Ovary (tissue), 3 donors: ENCODE measurements at regions not wholly inside any gene's neighbourhood (a gene's known extent, or its start where the extent isn't known, plus 50 kb on each side); places are given as distances from the start of the nearest gene placed in this dataset.

ENCODE experiments used
- EP300 ChIP-seq: sonication (generic); formaldehyde crosslinking; IDR thresholded peaks from one replicate; pipeline ENCODE4 v1.6.1; 2017; ENCODE audit warnings: antibody characterized with exemption
- POLR2A ChIP-seq: fragments of 450-650 bp; IDR thresholded peaks from one replicate; pipeline ENCODE4 v1.6.1; 2017; ENCODE audit warnings: antibody characterized with exemption, mild to moderate bottlenecking, moderate library complexity
- TF ChIP-seq, protein P1 (sequence below), 3 donors: fragments of 450-650 bp in 2 of 3; fragments of 200-600 bp in 1 of 3; IDR thresholded peaks; one replicate each; pipeline versions ENCODE4 v1.5.1 to v1.8.0; 2016 to 2022; ENCODE audit warnings: antibody characterized with exemption in 3 of 3, mild to moderate bottlenecking in 1 of 3
- donor health status: DM: no; HTN: no; CAD: no.

DNA sequence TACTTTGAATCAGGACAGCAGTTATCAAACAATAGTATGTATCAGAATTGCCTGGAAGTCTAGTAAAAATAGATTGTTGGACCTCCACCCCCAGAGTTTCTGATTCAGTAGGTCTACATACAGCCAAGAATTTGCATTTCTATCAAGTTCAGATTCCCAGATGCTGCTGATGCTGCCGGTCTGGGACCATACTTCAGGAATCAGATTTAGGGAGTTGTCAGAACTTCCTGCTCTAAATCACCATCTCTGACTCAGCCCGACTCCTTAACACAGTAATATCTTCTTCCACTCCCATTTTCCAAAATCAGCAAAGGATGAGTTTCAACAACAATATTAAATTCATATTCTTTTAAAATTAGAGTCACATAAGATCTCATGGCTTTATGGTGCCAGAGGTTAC is 227.2 kb upstream of the TMEM161B start:
- TF ChIP-seq EP300 (no peak), POLR2A (no peak)
- TF ChIP-seq, protein P1, sequence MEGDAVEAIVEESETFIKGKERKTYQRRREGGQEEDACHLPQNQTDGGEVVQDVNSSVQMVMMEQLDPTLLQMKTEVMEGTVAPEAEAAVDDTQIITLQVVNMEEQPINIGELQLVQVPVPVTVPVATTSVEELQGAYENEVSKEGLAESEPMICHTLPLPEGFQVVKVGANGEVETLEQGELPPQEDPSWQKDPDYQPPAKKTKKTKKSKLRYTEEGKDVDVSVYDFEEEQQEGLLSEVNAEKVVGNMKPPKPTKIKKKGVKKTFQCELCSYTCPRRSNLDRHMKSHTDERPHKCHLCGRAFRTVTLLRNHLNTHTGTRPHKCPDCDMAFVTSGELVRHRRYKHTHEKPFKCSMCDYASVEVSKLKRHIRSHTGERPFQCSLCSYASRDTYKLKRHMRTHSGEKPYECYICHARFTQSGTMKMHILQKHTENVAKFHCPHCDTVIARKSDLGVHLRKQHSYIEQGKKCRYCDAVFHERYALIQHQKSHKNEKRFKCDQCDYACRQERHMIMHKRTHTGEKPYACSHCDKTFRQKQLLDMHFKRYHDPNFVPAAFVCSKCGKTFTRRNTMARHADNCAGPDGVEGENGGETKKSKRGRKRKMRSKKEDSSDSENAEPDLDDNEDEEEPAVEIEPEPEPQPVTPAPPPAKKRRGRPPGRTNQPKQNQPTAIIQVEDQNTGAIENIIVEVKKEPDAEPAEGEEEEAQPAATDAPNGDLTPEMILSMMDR (IDR thresholded peaks at IDR 0.05): no peak
